A549 (cell line): ENCODE measurements at regions not wholly inside any gene's neighbourhood (a gene's known extent, or its start where the extent isn't known, plus 50 kb on each side); places are given as distances from the start of the nearest gene placed in this dataset.

Source experiments
- ATAC-seq, 2 experiments: fragments of 200-7000 bp in 1 of 2; fragments of >200 bp in 1 of 2; cut with Nextera tagmentation in 1 of 2; cut with Tn5 transposase in 1 of 2; 3 replicates each; pipeline versions ENCODE4 v1.8.0 to v1.9.1; 2018 to 2020; ENCODE audit warnings: mild to moderate bottlenecking in 1 of 2, moderate library complexity in 1 of 2
- CTCF ChIA-PET: fragments of 300-600 bp; sonication (Branson Sonifier 250); formaldehyde crosslinking; extraction: SDS; loops from one replicate; lab custom pipeline; 2021; ENCODE audit warnings: antibody characterized with exemption, inconsistent platforms; lab: Yijun Ruan, JAX
- POLR2A ChIA-PET: fragments of 350-600 bp; formaldehyde crosslinking; extraction: SDS; loops from one replicate; lab custom pipeline; 2021; ENCODE audit warnings: antibody characterized with exemption, inconsistent platforms; lab: Yijun Ruan, JAX
- DNase-seq, 2 experiments: peaks; one replicate each; pipeline versions ENCODE4 v3.0.0 to v3.0.0-alpha.2; 2011 to 2016; ENCODE audit warnings: low read depth in 1 of 2, low spot score in 1 of 2
- FAIRE-seq: peaks from 2 replicates; lab custom pipeline; 2011; peaks lifted over from hg19 to GRCh38; lab: Jason Lieb, UNC
- H3K27ac ChIP-seq, 2 experiments: fragments of >200 bp; sonication (Bioruptor Twin); formaldehyde crosslinking; 3 replicates each; pipeline ENCODE4 v1.5.1; 2016 to 2017
- H3K4me1 ChIP-seq: fragments of >200 bp; sonication (Bioruptor Twin); formaldehyde crosslinking; 3 replicates; pipeline ENCODE4 v1.6.1; 2016
- H3K4me2 ChIP-seq: fragments of >200 bp; sonication (Bioruptor Twin); formaldehyde crosslinking; 3 replicates; pipeline ENCODE4 v1.6.1; 2016
- H3K4me3 ChIP-seq: fragments of >200 bp; sonication (Bioruptor Twin); formaldehyde crosslinking; 3 replicates; pipeline ENCODE4 v1.5.1; 2016
- H3K9me3 ChIP-seq: fragments of >200 bp; sonication (Bioruptor Twin); formaldehyde crosslinking; 3 replicates; pipeline ENCODE4 v1.6.1; 2016
- BHLHE40 ChIP-seq: IDR thresholded peaks from 2 replicates; pipeline ENCODE4 v1.6.1; 2012; ENCODE audit warnings: low read depth, low read length, inconsistent platforms
- CHD4 ChIP-seq: fragments of 200-600 bp; sonication (generic); IDR thresholded peaks from 2 replicates; pipeline ENCODE4 v1.6.1; 2016; ENCODE audit warnings: antibody characterized with exemption, mild to moderate bottlenecking, borderline replicate concordance
- EP300 ChIP-seq, 2 experiments: fragments of >200 bp; sonication (Bioruptor Twin); formaldehyde crosslinking; IDR thresholded peaks; 2 replicates in 1 of 2; 3 replicates in 1 of 2; pipeline ENCODE4 v1.6.1; 2016 to 2017
- FOXS1 ChIP-seq: fragments of 250-450 bp; sonication (Bioruptor Pico); IDR thresholded peaks from 2 replicates; pipeline ENCODE4 v1.5.0; 2020; ENCODE audit warnings: mild to moderate bottlenecking, moderate library complexity
- KDM5A ChIP-seq: fragments of 200-600 bp; sonication (generic); IDR thresholded peaks from 2 replicates; pipeline ENCODE4 v1.6.1; 2016; ENCODE audit warnings: antibody characterized with exemption, mild to moderate bottlenecking
- MAFK ChIP-seq: fragments of 450-650 bp; IDR thresholded peaks from 2 replicates; pipeline ENCODE4 v1.6.1; 2014; ENCODE audit not compliant: partially characterized antibody
- POLR2A ChIP-seq: IDR thresholded peaks from 2 replicates; pipeline ENCODE4 v1.6.1; 2012; ENCODE audit warnings: mild to moderate bottlenecking, low read length
- SMC3 ChIP-seq: fragments of >200 bp; sonication (Bioruptor Twin); formaldehyde crosslinking; IDR thresholded peaks from 3 replicates; pipeline ENCODE4 v1.6.1; 2018; ENCODE audit warnings: inconsistent platforms
- TP53 ChIP-seq: fragments of 250-450 bp; sonication (Bioruptor Pico); IDR thresholded peaks from 2 replicates; pipeline ENCODE4 v1.5.0; 2021; ENCODE audit warnings: mild to moderate bottlenecking, moderate library complexity
- ZC3H11A ChIP-seq: fragments of 450-650 bp; IDR thresholded peaks from 2 replicates; pipeline ENCODE4 v1.6.1; 2014; ENCODE audit warnings: antibody characterized with exemption, mild to moderate bottlenecking
- ZFP36 ChIP-seq: fragments of 450-650 bp; IDR thresholded peaks from 2 replicates; pipeline ENCODE4 v1.6.1; 2014; ENCODE audit warnings: borderline replicate concordance; ENCODE audit not compliant: partially characterized antibody
- WGBS: methylation state at CpG from one replicate; pipeline ENCODE4 v1.1.6; 2017; ENCODE audit errors: missing lambda C conversion rate; 5-methylcytosine and 5-hydroxymethylcytosine counted together
- TF ChIP-seq, protein P1 (sequence below): fragments of 250-450 bp; sonication (Bioruptor Pico); IDR thresholded peaks from 2 replicates; pipeline ENCODE4 v1.5.0; 2020; ENCODE audit warnings: low read depth, mild to moderate bottlenecking, moderate library complexity
- TF ChIP-seq, protein P2 (sequence below): IDR thresholded peaks from 2 replicates; pipeline ENCODE4 v1.6.1; 2012
- TF ChIP-seq, protein P3 (sequence below): fragments of >200 bp; sonication (Bioruptor Twin); formaldehyde crosslinking; IDR thresholded peaks from 3 replicates; pipeline ENCODE4 v1.5.1; 2016

DNA sequence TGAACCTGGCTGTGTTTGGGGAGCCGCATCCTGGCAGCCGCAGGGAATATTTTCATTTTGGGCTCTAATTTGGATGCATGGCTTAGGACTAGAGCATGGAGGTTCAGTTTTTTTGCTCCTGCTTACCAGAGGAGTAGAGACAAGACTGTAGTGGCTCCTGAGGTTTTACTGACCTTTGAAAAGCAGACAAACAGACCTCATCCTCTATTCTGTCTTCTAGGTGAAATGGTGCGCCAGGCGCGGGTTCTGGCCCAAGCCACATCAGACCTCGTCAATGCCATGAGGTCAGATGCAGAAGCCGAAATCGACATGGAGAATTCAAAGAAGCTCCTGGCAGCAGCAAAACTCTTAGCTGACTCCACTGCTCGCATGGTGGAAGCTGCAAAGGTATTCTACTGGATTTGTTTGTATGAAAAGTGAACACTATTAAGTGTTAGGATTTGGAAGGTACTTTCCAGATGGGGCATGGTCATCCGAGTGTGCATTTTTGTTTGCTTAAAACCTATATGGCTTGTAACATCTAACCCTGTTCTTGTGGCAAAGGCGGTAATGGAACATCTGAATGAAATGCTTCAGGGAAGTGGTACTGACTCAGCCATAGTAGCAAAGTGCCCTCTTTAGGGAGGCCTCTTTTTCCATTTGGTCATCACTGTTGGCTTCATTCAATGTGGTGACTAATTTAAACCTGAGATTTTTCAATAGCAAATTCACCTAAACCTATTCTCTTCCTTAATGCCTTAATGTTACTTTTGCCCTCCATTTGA lies 330.7 kb upstream of the TPM1 start (continued):
- TF ChIP-seq, protein P1, sequence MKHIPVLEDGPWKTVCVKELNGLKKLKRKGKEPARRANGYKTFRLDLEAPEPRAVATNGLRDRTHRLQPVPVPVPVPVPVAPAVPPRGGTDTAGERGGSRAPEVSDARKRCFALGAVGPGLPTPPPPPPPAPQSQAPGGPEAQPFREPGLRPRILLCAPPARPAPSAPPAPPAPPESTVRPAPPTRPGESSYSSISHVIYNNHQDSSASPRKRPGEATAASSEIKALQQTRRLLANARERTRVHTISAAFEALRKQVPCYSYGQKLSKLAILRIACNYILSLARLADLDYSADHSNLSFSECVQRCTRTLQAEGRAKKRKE (CRISPR knock-in tag) = no peak
- TF ChIP-seq CHD4 (no peak), EP300 (IDR thresholded peaks at IDR 0.05) (no peak), ZFP36 (no peak)
- TF ChIP-seq, protein P2, sequence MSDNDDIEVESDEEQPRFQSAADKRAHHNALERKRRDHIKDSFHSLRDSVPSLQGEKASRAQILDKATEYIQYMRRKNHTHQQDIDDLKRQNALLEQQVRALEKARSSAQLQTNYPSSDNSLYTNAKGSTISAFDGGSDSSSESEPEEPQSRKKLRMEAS = no peak

DNA sequence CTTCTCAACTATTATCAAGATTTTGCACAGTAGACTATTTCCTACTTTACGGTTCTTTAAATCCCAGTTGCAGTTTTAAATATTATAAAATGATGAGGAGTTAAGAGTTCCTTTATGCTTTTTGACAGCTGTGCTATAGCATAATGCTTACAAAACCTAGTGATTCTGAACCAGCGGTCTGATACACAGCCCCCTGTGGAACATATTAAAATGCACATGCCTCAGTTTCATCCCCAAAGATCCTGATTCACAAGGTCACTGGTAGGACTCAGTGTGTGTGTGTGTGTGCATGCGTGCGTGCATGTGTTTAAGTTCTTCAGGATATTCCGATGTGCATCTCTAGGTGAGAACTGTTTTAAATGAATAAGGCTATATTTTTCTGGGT lies 330.1 kb upstream of the TPM1 start:
- TF ChIP-seq BHLHE40 = no peak
- TF ChIP-seq, protein P3, sequence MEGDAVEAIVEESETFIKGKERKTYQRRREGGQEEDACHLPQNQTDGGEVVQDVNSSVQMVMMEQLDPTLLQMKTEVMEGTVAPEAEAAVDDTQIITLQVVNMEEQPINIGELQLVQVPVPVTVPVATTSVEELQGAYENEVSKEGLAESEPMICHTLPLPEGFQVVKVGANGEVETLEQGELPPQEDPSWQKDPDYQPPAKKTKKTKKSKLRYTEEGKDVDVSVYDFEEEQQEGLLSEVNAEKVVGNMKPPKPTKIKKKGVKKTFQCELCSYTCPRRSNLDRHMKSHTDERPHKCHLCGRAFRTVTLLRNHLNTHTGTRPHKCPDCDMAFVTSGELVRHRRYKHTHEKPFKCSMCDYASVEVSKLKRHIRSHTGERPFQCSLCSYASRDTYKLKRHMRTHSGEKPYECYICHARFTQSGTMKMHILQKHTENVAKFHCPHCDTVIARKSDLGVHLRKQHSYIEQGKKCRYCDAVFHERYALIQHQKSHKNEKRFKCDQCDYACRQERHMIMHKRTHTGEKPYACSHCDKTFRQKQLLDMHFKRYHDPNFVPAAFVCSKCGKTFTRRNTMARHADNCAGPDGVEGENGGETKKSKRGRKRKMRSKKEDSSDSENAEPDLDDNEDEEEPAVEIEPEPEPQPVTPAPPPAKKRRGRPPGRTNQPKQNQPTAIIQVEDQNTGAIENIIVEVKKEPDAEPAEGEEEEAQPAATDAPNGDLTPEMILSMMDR = no peak
- TF ChIP-seq, all 56 proteins: peak for 0
- ChIA-PET POLR2A (no interaction called here), CTCF (no interaction called here)
- peak; percentile 84 for FAIRE-seq
- ATAC-seq = no peak
- no peak for DNase-seq
- H3K4me1 ChIP-seq = no peaks in the 10 kb centered on the region
- H3K9me3 ChIP-seq = no peaks in the 10 kb centered on the region
- no peak overlapping the region for H3K4me2 ChIP-seq
- H3K27ac ChIP-seq = no peak overlapping the region
- 73% methylated on average over 5 of the region's 5 CpGs for WGBS
- no peak overlapping the region for H3K4me3 ChIP-seq

DNA sequence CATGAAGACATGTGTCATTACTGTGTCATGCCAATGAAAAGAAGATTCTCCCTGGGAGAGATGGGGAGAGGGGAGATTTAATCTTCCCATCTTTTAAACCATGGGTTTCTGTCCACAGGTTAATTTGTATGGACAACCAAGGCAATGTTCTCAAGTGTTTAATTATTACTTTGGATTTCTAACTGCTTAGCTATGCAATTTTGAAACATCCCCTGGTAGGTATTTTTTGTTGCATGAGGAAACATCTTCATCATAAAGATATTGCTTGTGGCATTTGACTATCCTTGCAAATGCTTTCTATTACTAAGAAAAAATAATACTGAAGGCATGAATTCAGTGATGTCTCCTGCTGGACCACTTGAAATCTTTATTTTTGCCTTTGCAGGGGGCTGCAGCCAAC lies 326.6 kb upstream of the TPM1 start:
- CTCF ChIA-PET = no interaction called here
- FAIRE-seq = no peak
- TF ChIP-seq MAFK (peak; percentile 41), ZC3H11A (no peak)
- TF ChIP-seq, all 56 proteins: peak for 1
- Histone ChIP-seq H3K4me1 (no peaks in the 10 kb centered on the region), H3K4me2 (no peak overlapping the region), H3K27ac (no peak overlapping the region), H3K9me3 (no peaks in the 10 kb centered on the region), H3K4me3 (no peak overlapping the region)
- DNase-seq = no peak
- no peak for ATAC-seq
- POLR2A ChIA-PET = no interaction called here

DNA sequence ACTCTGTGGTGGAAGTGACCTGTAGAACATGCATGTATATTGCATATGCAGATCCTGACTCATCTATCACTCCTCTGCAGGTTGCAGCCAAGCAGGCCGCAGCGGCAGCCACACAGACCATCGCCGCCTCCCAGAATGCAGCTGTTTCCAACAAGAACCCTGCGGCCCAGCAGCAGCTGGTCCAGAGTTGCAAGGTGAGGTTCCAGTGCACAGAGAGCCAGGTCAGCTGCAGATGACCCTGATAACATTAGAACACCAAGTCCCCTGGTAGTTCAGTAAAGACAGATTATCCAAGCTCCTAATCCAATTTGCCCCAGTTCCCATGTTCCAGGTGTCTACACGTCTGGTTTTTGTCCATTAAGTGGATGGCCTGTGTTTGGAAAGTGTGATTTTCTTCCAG lies 325.1 kb upstream of the TPM1 start:
- no peak for DNase-seq
- TF ChIP-seq, protein P3 = no peak
- no peak for TF ChIP-seq KDM5A
- no peak for TF ChIP-seq TP53 (CRISPR knock-in tag)
- no peak for TF ChIP-seq POLR2A
- TF ChIP-seq SMC3 = no peak
- TF ChIP-seq FOXS1 (CRISPR knock-in tag) = no peak
- H3K4me3 ChIP-seq = no peak overlapping the region
- ChIA-PET POLR2A (no interaction called here), CTCF (interaction anchor here (0.6 to 1.6 kb wide), 3 partner anchors 16 to 355 kb away, joined by 3 to 6 read pairs (median 4); no protein-coding TSS in a partner anchor)
- H3K9me3 ChIP-seq = no peaks in the 10 kb centered on the region
- WGBS = 92% methylated on average over 6 of the region's 6 CpGs
- H3K4me2 ChIP-seq = no peak overlapping the region
- H3K27ac ChIP-seq = no peak overlapping the region
- FAIRE-seq = no peak
- no peak for ATAC-seq
- H3K4me1 ChIP-seq = no peaks in the 10 kb centered on the region
